GM21423 (cell line): ENCODE measurements at regions not wholly inside any gene's neighbourhood (a gene's known extent, or its start where the extent isn't known, plus 50 kb on each side); places are given as distances from the start of the nearest gene placed in this dataset.

Experiments used
- ATAC-seq: cut with Tn5 transposase; IDR thresholded peaks from one replicate; pipeline ENCODE4 v1.9.1; 2021; ENCODE audit warnings: mild to moderate bottlenecking, moderate library complexity; ENCODE audit not compliant: unreplicated experiment

DNA sequence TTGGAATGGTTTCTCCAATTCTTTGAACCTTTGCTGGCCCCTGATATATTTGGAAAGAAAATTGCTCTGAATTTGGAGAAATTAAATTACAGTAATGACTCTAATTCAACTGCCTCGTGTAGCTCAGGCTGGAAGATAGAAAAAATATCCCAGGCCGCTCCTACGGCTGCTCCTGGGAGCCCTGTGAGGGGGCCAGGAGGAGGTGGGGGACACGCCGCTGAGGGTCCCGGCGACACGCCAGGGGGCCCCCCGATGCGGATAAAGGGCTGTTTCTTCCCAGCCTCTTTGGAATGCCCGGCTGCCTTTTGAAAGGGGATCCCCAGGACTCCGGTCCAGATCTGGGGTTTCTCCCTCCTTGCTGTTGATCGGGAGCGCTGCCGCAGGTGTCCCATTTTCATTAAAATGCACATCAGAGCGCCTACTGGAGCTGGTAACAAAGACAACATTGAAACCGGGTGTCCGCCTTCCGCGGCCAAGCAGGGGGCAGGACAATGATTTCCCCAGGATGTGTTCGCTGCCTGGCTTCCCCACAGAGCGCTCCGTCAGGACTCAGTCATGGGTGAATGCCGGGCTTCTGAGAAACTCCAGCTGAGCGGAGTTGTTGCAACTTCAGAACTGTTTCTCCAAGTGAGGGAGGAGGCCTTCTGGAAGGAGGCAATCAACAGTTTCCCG is 200.1 kb upstream of the KBTBD8 start:
- no peak for ATAC-seq

DNA sequence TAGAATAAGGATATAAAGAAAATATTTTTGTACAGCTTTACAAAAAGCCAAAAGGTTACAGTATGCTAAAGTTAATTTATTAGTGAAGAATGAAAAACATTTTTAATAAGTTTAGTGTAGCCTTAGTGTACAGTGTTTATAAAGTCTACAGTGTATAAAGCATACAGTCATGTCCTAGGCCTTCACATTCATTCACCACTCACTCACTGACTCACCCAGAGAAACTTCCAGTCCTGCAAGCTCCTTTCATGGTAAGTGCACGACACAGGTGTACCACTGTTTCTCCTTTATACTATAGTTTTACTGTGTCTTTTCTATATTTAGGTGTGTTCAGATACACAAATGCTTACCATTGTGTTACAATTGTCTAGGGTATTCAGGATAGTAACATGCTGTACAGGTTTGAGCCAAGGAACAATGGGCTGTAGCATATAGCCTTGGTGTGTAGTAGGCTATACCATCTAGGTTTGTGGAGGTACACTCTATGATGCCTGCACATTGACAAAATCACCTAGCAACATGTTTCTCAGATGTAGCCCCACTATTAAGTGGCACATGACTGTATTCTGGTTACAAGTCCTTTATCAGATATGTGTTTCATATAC is 197.1 kb upstream of the KBTBD8 start:
- ATAC-seq, result no peak

DNA sequence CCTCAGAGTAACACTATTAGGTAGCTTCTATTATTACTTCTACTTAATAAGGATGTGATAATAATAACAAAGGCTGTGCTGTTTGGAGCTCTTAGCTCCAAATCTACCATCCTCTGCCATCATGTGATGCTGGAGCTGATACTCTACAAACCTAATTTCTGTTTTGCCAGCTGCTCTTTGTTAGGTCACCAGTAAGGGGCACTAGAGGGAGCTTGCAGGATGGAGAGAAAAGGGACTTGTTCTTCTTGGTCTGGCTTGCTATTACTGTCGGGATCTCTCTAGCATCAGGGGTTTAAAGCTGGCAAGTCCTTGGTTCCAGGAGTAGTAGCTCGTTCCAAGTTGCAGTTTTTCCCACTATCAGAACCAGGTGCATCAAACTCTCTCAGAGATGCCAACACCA is 194.9 kb upstream of the KBTBD8 start:
- no peak for ATAC-seq

- ATAC-seq, result no peak
Observed at GRCh38 chr3:66803721-66804695, 194.1 kb upstream of the KBTBD8 start.

- ATAC-seq, result no peak
Observed at GRCh38 chr3:66808891-66809594, 189.1 kb upstream of the KBTBD8 start.

DNA sequence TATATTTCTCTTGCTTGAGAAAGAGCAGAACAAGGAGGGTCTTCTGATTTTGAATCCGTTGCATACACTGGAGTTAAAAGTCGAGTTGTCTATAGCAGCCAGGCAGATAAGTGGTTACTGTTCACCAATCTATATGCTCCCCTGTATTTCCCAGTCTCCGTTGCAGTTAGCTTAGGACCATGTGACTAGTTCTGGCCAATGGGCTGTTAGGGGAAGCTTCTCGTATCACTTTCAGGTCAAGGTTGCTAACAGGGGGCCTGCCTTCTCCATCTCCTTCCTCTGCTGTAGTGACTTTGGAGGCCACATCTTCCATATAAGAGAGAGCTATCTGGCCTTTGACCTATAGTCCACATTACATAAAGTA is 188.5 kb upstream of the KBTBD8 start:
- no peak for ATAC-seq

GRCh38 chr3:66812136-66812535 is 186.0 kb upstream of the KBTBD8 start:
- ATAC-seq, result no peak

DNA sequence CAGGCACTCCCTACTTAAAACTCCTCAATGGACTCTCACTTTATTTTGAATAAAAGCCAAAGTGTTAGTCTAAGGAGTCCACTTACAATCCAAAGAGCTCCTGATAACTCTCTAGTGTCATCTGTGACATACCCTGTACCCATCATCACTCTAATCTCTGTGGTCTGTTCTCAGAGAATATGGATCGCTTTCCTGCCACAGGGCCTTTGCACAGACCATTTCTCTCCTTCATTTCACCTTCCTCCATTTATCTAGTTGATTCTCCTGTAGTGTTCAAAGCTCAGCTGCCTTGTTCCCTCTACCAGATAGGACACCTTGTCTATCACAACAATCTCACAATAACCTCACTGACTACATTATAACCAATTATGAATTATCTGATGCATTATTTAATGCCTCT is 185.4 kb upstream of the KBTBD8 start:
- ATAC-seq, result no peak

DNA sequence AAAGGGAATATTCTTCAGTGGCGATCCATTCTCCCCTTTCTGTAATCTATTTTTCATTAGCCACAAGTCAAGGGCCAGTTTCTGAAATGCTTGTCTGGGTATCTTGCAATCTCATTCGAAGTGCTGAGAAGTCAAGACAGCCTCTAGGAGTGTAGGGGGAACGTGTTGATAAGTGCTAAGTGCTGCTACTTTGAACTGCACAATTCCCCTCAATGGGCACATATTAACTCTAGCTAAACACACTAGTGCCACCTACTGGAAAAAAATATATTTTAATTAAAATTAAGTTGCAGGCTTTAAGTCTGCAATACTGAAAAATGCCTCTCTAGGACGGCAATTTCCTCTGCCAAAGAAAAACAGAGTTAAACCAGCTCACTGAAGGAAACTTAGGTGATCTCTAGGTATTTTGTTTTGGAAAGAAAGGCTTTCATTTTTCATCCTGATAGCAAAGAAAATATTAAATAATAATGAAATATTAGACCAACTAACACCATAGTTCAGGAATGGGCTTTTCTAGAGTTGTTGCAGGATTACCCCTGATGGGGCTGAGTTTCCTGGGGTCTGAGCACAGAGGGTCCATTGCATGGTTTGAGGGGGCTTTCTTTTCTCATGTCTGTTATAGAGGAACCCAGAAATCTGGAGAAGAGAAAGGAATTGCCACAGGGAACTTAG is 181.9 kb upstream of the KBTBD8 start:
- ATAC-seq, result peak; percentile 73

DNA sequence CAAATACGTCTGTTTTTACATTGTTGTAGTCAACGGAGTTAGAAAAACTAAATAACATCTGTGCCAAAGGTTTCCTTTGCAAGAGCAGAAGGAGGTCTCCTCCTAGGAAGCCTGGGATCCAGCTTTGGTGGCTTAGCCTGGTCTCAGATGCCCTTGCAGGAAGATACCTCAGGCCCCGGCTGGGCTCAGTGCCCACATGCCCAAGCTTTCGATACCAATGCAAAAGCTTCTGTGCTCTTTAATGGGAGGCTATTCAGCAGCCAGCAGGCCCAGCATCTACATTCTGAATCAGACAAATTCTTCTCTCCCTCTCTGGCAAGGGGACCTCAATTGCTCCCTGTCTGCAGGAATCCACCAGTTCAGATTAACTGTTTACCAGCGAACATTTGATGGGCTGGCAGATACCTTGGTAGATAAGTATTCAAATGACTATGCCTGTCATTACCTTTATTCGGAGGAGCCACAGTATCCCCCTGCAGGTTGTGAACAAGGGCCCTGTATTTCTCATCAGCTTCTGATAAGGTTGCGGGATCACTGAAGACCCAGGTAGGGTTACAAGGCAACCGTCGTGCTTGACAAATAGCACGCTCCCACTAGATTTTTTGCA is 180.1 kb upstream of the KBTBD8 start:
- no peak for ATAC-seq

GRCh38 chr3:66819993-66820501 is 178.1 kb upstream of the KBTBD8 start:
- ATAC-seq, result no peak

- ATAC-seq, result no peak
Observed at GRCh38 chr3:66822186-66823008, 175.7 kb upstream of the KBTBD8 start.

DNA sequence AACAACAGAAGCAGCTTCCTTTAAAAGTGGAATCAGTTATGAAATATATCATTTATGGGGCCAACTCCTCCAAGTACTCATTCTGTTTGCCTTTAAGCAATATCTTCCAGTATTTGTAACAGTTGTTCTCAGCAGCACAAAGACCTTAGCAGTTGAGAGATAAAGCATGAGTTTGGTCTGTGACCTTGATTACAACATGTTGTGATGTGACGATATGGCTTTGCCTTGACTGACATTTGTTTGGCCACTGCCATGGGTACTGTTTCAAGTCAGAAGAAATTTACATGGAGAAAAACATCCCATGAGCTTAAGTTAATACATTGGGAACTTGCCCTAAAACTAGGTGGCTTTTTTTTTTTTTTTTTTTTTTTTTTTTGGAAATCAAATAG is 175.1 kb upstream of the KBTBD8 start:
- no peak for ATAC-seq

- ATAC-seq, result no peak
Observed at GRCh38 chr3:66823532-66823931, 174.6 kb upstream of the KBTBD8 start.

- ATAC-seq, result no peak
Observed at GRCh38 chr3:66825375-66825774, 172.7 kb upstream of the KBTBD8 start.

DNA sequence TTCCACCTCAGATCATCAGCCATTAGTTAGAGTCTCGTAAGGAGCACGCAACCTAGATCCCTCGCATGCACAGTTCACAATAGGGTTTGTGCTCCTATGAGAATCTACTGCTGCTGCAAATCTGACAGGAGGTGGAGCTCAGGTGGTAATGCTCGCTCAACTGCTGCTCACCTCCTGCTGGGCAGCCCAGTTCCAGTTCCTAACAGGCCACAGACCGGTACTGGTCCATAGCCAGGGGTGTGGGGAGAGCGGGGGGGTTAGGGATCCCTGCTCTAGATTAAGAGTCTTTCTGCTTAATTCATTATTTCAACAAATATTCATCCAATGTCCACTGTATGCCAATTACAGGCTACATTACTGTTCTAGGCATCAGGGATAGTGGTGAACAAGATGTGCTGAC is 170.4 kb upstream of the KBTBD8 start:
- no peak for ATAC-seq

DNA sequence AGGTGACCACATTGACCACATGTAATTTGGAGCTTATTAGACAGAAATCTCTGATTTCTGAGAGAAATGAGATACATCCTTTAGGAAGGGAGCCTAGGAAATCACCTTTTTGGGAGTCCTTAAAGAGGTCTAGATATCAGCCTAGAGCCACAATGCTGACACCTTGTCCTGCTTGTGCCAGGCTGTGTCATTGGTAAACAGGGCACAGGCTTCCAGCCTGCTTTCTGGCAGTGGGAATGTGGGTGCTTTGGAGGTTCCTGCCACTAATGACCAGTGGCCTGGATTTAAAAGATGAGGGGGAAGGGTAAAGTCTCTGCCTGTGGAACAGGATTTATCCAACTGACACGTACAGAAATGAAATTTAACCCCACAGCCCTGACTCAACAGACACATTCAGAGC is 169.8 kb upstream of the KBTBD8 start:
- ATAC-seq, result no peak

GRCh38 chr3:66830301-66830700 is 167.8 kb upstream of the KBTBD8 start:
- no peak for ATAC-seq

DNA sequence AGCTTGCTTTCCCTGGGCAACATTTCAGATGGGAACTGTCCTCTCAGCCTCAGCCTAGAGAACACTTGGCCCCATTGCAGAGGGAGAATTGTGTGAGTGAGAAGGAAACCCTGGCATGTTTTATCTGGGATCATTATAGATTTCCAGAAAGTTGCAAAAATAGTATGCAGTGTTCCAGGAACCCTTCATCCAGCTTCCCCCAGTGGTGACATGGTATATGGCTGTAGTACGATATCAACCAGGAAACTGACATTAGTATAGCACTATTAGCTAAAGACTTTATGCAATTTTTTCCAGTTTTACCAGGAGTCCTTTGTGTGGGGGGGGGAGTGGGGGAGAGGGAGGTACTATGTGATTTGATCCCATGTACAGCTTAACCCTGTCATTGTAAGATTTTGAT is 166.2 kb upstream of the KBTBD8 start:
- ATAC-seq, result no peak
